GM18505 (cell line): ENCODE measurements at regions not wholly inside any gene's neighbourhood (a gene's known extent, or its start where the extent isn't known, plus 50 kb on each side); places are given as distances from the start of the nearest gene placed in this dataset.
"Not testable (repeated sequence)": the region's sequence is repeated elsewhere in the genome, so short reads cannot be mapped to it uniquely, and the experiment has no call there.

Source experiments
- ATAC-seq: cut with Tn5 transposase; IDR thresholded peaks from one replicate; pipeline ENCODE4 v1.9.1; 2021; ENCODE audit not compliant: unreplicated experiment
- POLR2A ChIP-seq: IDR thresholded peaks from 4 replicates; pipeline ENCODE4 v1.6.1; 2011; ENCODE audit warnings: borderline replicate concordance; ENCODE audit not compliant: insufficient read depth, insufficient read length; ENCODE audit errors: extremely low read depth

DNA sequence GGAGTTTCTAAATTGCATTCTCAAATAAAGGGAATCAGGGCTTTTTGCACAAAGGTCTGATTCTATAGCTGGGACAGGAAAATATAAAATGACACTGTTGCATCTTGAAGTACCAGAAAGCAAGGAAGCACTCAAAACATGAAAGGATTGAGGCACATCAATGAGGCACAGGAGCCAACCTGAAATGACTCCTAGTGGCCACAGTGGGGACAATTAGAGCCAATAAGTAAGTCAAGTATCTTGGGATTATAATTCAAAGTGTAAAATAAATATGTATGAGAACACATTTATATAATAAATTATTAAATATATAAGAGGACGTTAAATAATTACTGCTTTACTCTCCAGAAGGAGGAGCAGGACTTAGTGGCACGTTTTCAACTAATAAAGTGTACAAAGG is 1259.5 kb upstream of the CDH2 start:
- ATAC-seq = no peak

DNA sequence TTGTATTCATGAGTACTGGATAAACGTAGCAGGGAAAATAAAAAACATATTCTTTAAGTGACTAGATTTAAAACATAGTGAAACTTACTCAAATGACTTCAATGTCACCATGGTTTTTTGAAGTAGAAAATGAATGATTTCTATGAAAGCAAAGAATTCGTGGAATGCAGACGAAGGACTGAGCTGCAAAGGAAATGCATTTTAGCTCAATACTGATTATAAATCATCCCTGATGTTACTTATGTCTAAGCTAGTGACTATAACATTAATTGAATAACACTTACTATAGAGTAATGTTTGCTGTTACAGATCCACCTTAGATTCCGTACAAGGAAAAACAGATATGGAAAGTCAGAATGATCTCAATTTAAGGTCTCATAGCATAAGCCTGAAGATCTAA is 1257.7 kb upstream of the CDH2 start:
- no peak for ATAC-seq
- TF ChIP-seq POLR2A = no peak

More for the DNA sequence above, 1259.5 kb upstream of the CDH2 start:
- TF ChIP-seq POLR2A = no peak

DNA sequence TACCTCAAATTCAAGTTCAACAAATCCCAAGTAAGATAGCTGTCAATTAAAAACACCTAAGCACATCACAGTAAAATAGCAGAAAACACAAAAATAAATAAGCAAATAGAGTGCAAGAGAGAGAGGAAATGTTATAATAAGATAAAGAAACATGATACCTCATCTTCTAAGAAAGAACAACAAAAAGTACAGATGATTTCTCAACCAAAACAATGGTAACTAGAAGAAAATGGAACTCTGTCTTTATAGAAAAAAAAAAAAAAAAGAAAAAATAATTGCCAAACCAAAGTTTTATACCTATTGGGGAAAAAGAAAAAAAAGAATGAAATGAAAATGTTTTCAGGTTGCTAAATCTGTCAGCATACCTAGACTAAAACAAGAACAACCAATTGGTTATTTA is 1253.5 kb upstream of the CDH2 start:
- TF ChIP-seq POLR2A = no peak
- no peak for ATAC-seq

DNA sequence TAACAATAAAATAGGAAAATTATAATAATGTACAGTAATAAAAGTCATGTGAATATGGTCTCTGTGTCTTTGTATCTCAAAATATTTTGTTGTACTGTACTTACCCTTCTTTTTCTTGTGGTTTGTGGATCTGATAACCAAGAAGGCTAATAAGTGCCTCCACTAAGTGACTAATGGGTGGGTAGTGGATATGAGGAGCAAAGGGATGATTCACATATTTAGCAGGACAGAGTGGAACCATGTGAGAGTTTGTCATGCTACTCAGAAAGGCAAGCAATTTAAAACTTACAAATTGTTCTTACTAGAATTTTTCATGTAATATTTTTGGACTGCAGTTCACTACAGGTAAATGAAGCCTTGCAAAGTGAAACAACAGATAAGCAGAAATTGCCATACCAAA is 1241.2 kb upstream of the CDH2 start:
- no peak for TF ChIP-seq POLR2A
- ATAC-seq = no peak

GRCh38 chr18:29406996-29407395 is 1230.1 kb upstream of the CDH2 start:
- TF ChIP-seq POLR2A = no peak
- ATAC-seq = no peak

DNA sequence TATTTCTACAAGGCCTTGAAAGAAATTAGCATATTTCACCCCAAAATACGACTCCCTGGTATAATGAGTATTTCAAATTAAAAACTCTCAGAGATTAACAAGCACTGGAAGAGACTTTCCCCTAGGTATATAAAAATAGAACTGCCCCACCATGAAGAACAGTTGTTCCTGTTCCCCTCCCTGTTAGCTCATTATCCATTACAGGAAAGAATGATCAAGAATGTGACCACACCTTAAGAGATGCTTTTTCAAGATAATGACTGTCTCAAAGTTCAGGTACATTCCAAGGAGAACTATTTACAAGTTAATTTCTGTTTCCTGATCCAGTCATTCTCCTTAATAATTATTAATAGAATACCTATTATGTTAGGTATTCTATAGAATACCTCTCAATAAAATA is 1220.6 kb upstream of the CDH2 start:
- no peak for TF ChIP-seq POLR2A
- ATAC-seq = no peak

DNA sequence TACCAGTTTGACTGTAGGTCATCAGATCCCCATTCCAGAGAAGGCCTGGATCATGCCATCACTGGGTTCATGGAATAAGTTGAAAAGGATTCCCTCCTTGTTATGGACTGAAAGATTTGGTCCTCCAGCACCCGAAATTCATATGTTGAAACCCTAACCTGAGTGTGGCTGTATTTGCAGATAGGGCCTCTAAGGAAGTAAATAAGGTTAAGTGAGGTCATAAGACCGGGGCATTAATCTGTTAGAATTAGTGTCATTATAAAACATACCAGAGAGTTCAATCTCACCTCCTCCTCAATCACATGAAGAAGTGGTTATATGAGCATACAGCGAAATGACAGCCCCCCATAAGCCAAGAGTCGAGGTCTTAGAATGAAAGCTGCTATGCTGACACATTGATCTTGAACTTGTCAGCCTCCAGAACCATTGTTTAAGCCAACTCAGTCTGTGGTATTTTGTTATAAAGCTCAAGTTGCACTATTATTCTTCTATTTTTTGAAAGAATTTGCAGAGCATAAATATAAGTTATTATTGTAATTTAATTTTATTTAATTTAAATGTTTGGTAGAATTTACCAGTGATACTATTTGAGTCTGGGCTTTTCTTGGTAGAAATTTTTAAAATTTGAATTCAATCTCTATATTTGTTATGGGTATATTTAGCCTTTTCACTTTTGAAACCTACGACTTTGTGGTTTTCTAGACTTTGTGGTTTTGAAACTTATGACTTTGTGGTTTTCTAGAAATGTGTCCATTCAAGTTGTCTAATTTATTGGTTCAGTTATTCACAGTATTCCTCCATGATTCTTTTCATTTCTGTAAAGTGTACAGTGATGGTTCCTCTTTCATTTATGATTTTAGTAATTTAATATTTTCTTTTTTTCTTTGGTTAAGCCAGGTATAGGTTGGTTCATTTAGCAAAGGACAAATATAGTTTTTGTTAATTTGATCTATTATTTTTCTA is 1206.7 kb upstream of the CDH2 start:
- no peak for TF ChIP-seq POLR2A
- ATAC-seq = no peak

- no peak for ATAC-seq
These were observed 1201.8 kb upstream of the CDH2 start for GRCh38 chr18:29378651-29379136.

GRCh38 chr18:29377346-29377745 is 1200.4 kb upstream of the CDH2 start:
- no peak for TF ChIP-seq POLR2A
- ATAC-seq = no peak

More at GRCh38 chr18:29378651-29379136, 1201.8 kb upstream of the CDH2 start:
- TF ChIP-seq POLR2A = no peak

DNA sequence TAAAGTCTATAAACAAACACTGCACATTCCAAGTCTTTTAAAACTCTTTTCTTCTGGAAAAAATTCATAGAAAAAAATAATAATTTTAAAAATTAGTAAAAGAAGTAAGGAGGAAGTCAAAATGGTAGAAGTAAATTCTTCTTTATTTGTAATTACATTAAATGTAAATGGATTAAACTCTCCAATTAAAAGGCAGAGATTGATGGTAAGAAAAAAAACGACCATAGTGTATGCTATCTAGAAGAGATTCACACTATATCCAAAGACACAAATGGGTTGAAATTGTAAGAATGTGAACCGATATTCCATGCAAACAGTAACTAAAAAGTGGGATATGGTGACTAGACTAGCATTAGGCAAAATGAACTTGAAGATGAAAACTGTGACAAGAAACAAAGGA is 1196.1 kb upstream of the CDH2 start:
- no peak for ATAC-seq
- no peak for TF ChIP-seq POLR2A

DNA sequence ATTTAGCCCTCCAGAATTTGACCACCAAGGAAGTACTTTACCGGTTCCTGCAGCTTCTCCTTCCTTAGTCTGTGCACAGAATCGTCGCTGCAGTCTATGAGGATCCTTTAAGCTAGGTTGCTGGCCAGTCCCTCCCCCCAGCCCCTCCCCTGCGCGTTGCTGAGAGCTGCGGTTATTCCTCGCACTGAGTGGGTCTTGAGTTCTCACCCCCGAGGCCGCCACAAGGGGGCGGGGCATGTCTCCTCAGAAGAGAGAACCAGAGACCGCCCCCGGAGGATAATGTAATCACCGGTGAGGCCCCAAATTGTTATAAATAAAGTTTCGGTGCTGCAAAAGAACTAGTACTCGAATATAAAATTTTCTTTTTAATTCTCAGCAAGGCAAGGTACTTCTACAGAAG is 1184.9 kb upstream of the CDH2 start:
- ATAC-seq = no peak
- TF ChIP-seq POLR2A = no peak

GRCh38 chr18:29360659-29361058 is 1183.7 kb upstream of the CDH2 start:
- ATAC-seq = not testable (repeated sequence)

DNA sequence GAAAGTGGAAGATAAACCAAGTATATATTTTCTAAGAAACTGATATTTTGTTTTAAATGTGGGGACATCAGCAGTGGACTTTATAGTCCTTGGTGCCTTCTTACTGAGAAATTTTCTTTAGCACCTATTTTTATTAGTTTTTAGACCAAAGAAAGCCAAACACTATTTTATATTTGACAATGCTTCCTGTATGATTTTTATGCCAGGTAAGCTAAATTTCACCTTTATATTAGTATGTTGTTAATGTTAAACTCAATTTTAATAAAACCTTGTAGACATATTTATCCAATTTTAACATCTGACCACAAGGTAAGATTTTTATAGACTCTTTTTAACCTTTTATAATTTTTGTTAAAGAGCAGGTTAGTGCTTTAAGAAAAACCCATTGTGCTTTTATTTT is 1182.3 kb upstream of the CDH2 start:
- ATAC-seq = not testable (repeated sequence)

- TF ChIP-seq POLR2A = no peak
- no peak for ATAC-seq
These were observed 1174.2 kb upstream of the CDH2 start for GRCh38 chr18:29351171-29351570.

- no peak for ATAC-seq
- TF ChIP-seq POLR2A = no peak
These were observed 1152.0 kb upstream of the CDH2 start for GRCh38 chr18:29328932-29329331.

DNA sequence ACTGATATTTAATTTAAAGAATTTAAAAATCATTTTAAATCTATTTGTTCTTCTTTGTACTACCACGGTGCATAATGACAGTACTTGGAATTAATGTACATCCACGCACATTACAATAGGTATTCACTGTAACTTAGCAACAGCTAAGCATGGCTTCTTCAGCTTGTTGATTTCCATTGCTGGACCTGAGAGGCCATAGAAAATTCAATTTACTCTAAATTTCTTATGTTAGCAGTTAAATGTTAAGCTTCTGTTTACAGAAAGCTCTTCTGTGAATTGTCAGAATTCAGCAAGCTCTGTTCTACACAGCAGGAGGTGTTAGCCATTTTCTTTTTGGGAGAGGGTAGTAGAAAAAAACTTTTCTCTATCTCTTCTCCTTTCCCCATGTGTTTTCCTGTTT is 1149.3 kb upstream of the CDH2 start:
- ATAC-seq = no peak
- no peak for TF ChIP-seq POLR2A
